Naive thymus-derived CD4-positive, alpha-beta T cell (primary cell): ENCODE measurements at regions not wholly inside any gene's neighbourhood (a gene's known extent, or its start where the extent isn't known, plus 50 kb on each side); places are given as distances from the start of the nearest gene placed in this dataset.

ENCODE experiments used
- ATAC-seq: fragments of 150-1000 bp; cut with Tn5 transposase; 2 replicates; pipeline ENCODE4 v1.10.0; 2021; ENCODE audit warnings: mild to moderate bottlenecking, moderate library complexity
- CTCF ChIA-PET: fragments of 350-600 bp; sonication (Branson Sonifier 250); formaldehyde crosslinking; loops from one replicate; lab custom pipeline; 2021; ENCODE audit warnings: antibody characterized with exemption; lab: Charles Lee
- POLR2A ChIA-PET: fragments of 350-600 bp; sonication (Branson Sonifier 250); formaldehyde crosslinking; loops from one replicate; lab custom pipeline; 2021; ENCODE audit warnings: antibody characterized with exemption, inconsistent platforms; lab: Charles Lee
- DNase-seq, 9 donors: peaks; one replicate each; pipeline versions ENCODE4 v3.0.0 to v3.0.0-alpha.2; 2020 to 2022; ENCODE audit warnings: mixed read lengths in 1 of 9
- H3K27ac ChIP-seq: one replicate; pipeline ENCODE4 v1.7.0; 2013; ENCODE audit warnings: mild to moderate bottlenecking, low read depth, low read length, moderate library complexity
- H3K27me3 ChIP-seq, 2 donors: one replicate each; pipeline ENCODE4 v1.7.0; 2013; ENCODE audit warnings: low read length in 2 of 2, mild to moderate bottlenecking in 2 of 2, moderate library complexity in 2 of 2; ENCODE audit not compliant: control insufficient read depth in 2 of 2, insufficient read depth in 2 of 2
- H3K36me3 ChIP-seq, 3 experiments: 1 replicate in 2 of 3; 2 replicates in 1 of 3; pipeline ENCODE4 v1.7.0; 2013; ENCODE audit warnings: low read length in 3 of 3, mild to moderate bottlenecking in 3 of 3, moderate library complexity in 1 of 3; ENCODE audit not compliant: insufficient read depth in 3 of 3, control insufficient read depth in 2 of 3
- H3K4me1 ChIP-seq, 2 donors: one replicate each; pipeline ENCODE4 v1.7.0; 2013; ENCODE audit warnings: low read length in 2 of 2, mild to moderate bottlenecking in 2 of 2, moderate library complexity in 1 of 2; ENCODE audit not compliant: control insufficient read depth in 2 of 2, insufficient read depth in 2 of 2
- H3K4me3 ChIP-seq: 2 replicates; pipeline ENCODE4 v1.7.0; 2013; ENCODE audit warnings: mild to moderate bottlenecking, low read length
- H3K9me3 ChIP-seq, 3 experiments: 1 replicate in 2 of 3; 2 replicates in 1 of 3; pipeline ENCODE4 v1.7.0; 2013; ENCODE audit warnings: low read length in 3 of 3; ENCODE audit not compliant: control insufficient read depth in 2 of 3
- H3K27ac Mint-ChIP-seq, 9 donors: one replicate each; pipeline ENCODE4 v1.8.0; 2020 to 2022; ENCODE audit warnings: mixed read lengths in 9 of 9, mild to moderate bottlenecking in 8 of 9, moderate library complexity in 5 of 9, inconsistent platforms in 2 of 9
- H3K27me3 Mint-ChIP-seq, 5 donors: one replicate each; pipeline ENCODE4 v1.8.0; 2021 to 2022; ENCODE audit warnings: mixed read lengths in 5 of 5, mild to moderate bottlenecking in 1 of 5
- H3K36me3 Mint-ChIP-seq, 5 donors: one replicate each; pipeline ENCODE4 v1.8.0; 2020 to 2022; ENCODE audit warnings: mixed read lengths in 5 of 5, mild to moderate bottlenecking in 3 of 5, inconsistent platforms in 1 of 5
- H3K4me1 Mint-ChIP-seq, 7 donors: one replicate each; pipeline ENCODE4 v1.8.0; 2020 to 2022; ENCODE audit warnings: mixed read lengths in 7 of 7, mild to moderate bottlenecking in 3 of 7, inconsistent platforms in 1 of 7
- H3K4me3 Mint-ChIP-seq, 10 donors: one replicate each; pipeline ENCODE4 v1.8.0; 2020 to 2022; ENCODE audit warnings: mild to moderate bottlenecking in 10 of 10, mixed read lengths in 10 of 10, moderate library complexity in 6 of 10, inconsistent platforms in 2 of 10
- H3K9me3 Mint-ChIP-seq, 11 donors: one replicate each; pipeline ENCODE4 v1.8.0; 2020 to 2022; ENCODE audit warnings: mixed read lengths in 11 of 11, mild to moderate bottlenecking in 4 of 11, inconsistent platforms in 1 of 11, moderate library complexity in 1 of 11
- intact Hi-C, 2 donors: fragments of 100-400 bp; cut with micrococcal nuclease; formaldehyde crosslinking; loops; one replicate each; pipeline ENCODE4 v1.15.1; 2023

GRCh38 chr7:131957338-131958020, 401.1 kb upstream of the PODXL start:
- intact Hi-C loops: no loop called here
- ChIA-PET POLR2A (no interaction called here), CTCF (no interaction called here)
- Histone ChIP-seq H3K4me3 (no peak overlapping the region), H3K27me3 (no peaks in the 10 kb centered on the region), H3K9me3 (no peaks in the 10 kb centered on the region), H3K36me3 (no peaks in the 10 kb centered on the region), H3K4me1 (no peaks in the 10 kb centered on the region), H3K27ac (no peak overlapping the region)
- DNase-seq: no peak
- Mint-ChIP-seq H3K4me1 (no peaks in the 10 kb centered on the region), H3K27ac (no peak overlapping the region), H3K4me3 (no peak overlapping the region), H3K27me3 (peaks cover 3 to 41% (median 5%) of the 10 kb centered on the region in 5 donors), H3K36me3 (no peaks in the 10 kb centered on the region), H3K9me3 (peaks cover 0 to 20% (median 4%) of the 10 kb centered on the region in 11 donors)
- no peak for ATAC-seq

GRCh38 chr7:131956864-131957263, 400.4 kb upstream of the PODXL start:
- H3K27ac Mint-ChIP-seq: no peak overlapping the region
- ATAC-seq (no peak), DNase-seq (no peak)
- CTCF ChIA-PET: no interaction called here
- H3K36me3 ChIP-seq: no peaks in the 10 kb centered on the region
- H3K4me3 Mint-ChIP-seq: no peak overlapping the region
- peaks cover 3 to 35% (median 8%) of the 10 kb centered on the region in 5 donors for H3K27me3 Mint-ChIP-seq
- intact Hi-C loops: no loop called here
- H3K27me3 ChIP-seq: no peaks in the 10 kb centered on the region
- POLR2A ChIA-PET: no interaction called here
- H3K4me3 ChIP-seq: no peak overlapping the region
- H3K4me1 Mint-ChIP-seq: no peaks in the 10 kb centered on the region
- no peaks in the 10 kb centered on the region for H3K9me3 ChIP-seq
- H3K27ac ChIP-seq: no peak overlapping the region
- peaks cover 0 to 2% (median 0%) of the 10 kb centered on the region in 5 donors for H3K36me3 Mint-ChIP-seq
- peaks cover 0 to 23% (median 6%) of the 10 kb centered on the region in 11 donors for H3K9me3 Mint-ChIP-seq
- no peaks in the 10 kb centered on the region for H3K4me1 ChIP-seq

GRCh38 chr7:131955679-131956078, 399.3 kb upstream of the PODXL start:
- H3K27ac Mint-ChIP-seq: no peak overlapping the region
- no peak for DNase-seq
- intact Hi-C loops: no loop called here
- Histone ChIP-seq H3K9me3 (no peaks in the 10 kb centered on the region), H3K27ac (no peak overlapping the region), H3K4me3 (no peak overlapping the region), H3K27me3 (no peaks in the 10 kb centered on the region), H3K36me3 (no peaks in the 10 kb centered on the region), H3K4me1 (no peaks in the 10 kb centered on the region)
- POLR2A ChIA-PET: no interaction called here
- CTCF ChIA-PET: no interaction called here
- no peak for ATAC-seq
- peaks cover 3 to 30% (median 12%) of the 10 kb centered on the region in 5 donors for H3K27me3 Mint-ChIP-seq
- H3K36me3 Mint-ChIP-seq: peaks cover 0 to 4% (median 0%) of the 10 kb centered on the region in 5 donors
- no peaks in the 10 kb centered on the region for H3K4me1 Mint-ChIP-seq
- peaks cover 0 to 29% (median 6%) of the 10 kb centered on the region in 11 donors for H3K9me3 Mint-ChIP-seq
- no peak overlapping the region for H3K4me3 Mint-ChIP-seq

GRCh38 chr7:131953184-131953583, 396.8 kb upstream of the PODXL start:
- H3K27me3 Mint-ChIP-seq: peaks cover 4 to 21% (median 13%) of the 10 kb centered on the region in 5 donors
- no peak for DNase-seq
- no peak overlapping the region for H3K4me3 Mint-ChIP-seq
- Histone ChIP-seq H3K9me3 (no peaks in the 10 kb centered on the region), H3K4me3 (no peak overlapping the region), H3K36me3 (no peaks in the 10 kb centered on the region), H3K27me3 (no peaks in the 10 kb centered on the region), H3K4me1 (no peaks in the 10 kb centered on the region), H3K27ac (no peak overlapping the region)
- H3K9me3 Mint-ChIP-seq: peaks cover 0 to 28% (median 6%) of the 10 kb centered on the region in 11 donors
- ATAC-seq: no peak
- ChIA-PET CTCF (no interaction called here), POLR2A (no interaction called here)
- H3K4me1 Mint-ChIP-seq: peaks cover 0 to 2% (median 0%) of the 10 kb centered on the region in 7 donors
- peaks cover 0 to 4% (median 0%) of the 10 kb centered on the region in 5 donors for H3K36me3 Mint-ChIP-seq
- intact Hi-C loops: no loop called here
- no peak overlapping the region for H3K27ac Mint-ChIP-seq

GRCh38 chr7:131952365-131952764, 395.9 kb upstream of the PODXL start:
- no peaks in the 10 kb centered on the region for H3K4me1 ChIP-seq
- intact Hi-C loops: no loop called here
- ATAC-seq (no peak), DNase-seq (no peak)
- H3K4me3 ChIP-seq: no peak overlapping the region
- H3K27me3 ChIP-seq: no peaks in the 10 kb centered on the region
- ChIA-PET POLR2A (no interaction called here), CTCF (no interaction called here)
- Mint-ChIP-seq H3K4me1 (peaks cover 0 to 2% (median 0%) of the 10 kb centered on the region in 7 donors), H3K4me3 (no peak overlapping the region), H3K27me3 (peaks cover 4 to 22% (median 15%) of the 10 kb centered on the region in 5 donors), H3K9me3 (peaks cover 0 to 24% (median 6%) of the 10 kb centered on the region in 11 donors), H3K36me3 (peaks cover 0 to 4% (median 0%) of the 10 kb centered on the region in 5 donors), H3K27ac (no peak overlapping the region)
- H3K36me3 ChIP-seq: no peaks in the 10 kb centered on the region
- no peak overlapping the region for H3K27ac ChIP-seq
- no peaks in the 10 kb centered on the region for H3K9me3 ChIP-seq

- Histone ChIP-seq H3K27me3 (no peaks in the 10 kb centered on the region), H3K4me3 (no peak overlapping the region), H3K4me1 (no peaks in the 10 kb centered on the region), H3K27ac (no peak overlapping the region), H3K9me3 (no peaks in the 10 kb centered on the region), H3K36me3 (no peaks in the 10 kb centered on the region)
- no peak for ATAC-seq
- peaks cover 10 to 29% (median 26%) of the 10 kb centered on the region in 5 donors for H3K27me3 Mint-ChIP-seq
- CTCF ChIA-PET: no interaction called here
- H3K27ac Mint-ChIP-seq: no peak overlapping the region
- no peak for DNase-seq
- POLR2A ChIA-PET: no interaction called here
- peaks cover 0 to 13% (median 3%) of the 10 kb centered on the region in 11 donors for H3K9me3 Mint-ChIP-seq
- peaks cover 0 to 2% (median 0%) of the 10 kb centered on the region in 7 donors for H3K4me1 Mint-ChIP-seq
- H3K36me3 Mint-ChIP-seq: peaks cover 0 to 4% (median 0%) of the 10 kb centered on the region in 5 donors
- peak overlapping the region in 1 of 10 donors; percentile 2 for H3K4me3 Mint-ChIP-seq
- intact Hi-C loops: no loop called here
Measured at GRCh38 chr7:131950758-131951157, 394.3 kb upstream of the PODXL start.

- H3K4me3 ChIP-seq: no peak overlapping the region
- H3K27ac ChIP-seq: no peak overlapping the region
- Mint-ChIP-seq H3K27me3 (peaks cover 14 to 32% (median 29%) of the 10 kb centered on the region in 5 donors), H3K4me3 (no peak overlapping the region), H3K27ac (no peak overlapping the region), H3K36me3 (peaks cover 0 to 4% (median 0%) of the 10 kb centered on the region in 5 donors), H3K9me3 (peaks cover 0 to 13% (median 3%) of the 10 kb centered on the region in 11 donors), H3K4me1 (peaks cover 0 to 4% (median 0%) of the 10 kb centered on the region in 7 donors)
- H3K36me3 ChIP-seq: no peaks in the 10 kb centered on the region
- no peaks in the 10 kb centered on the region for H3K9me3 ChIP-seq
- ChIA-PET POLR2A (no interaction called here), CTCF (no interaction called here)
- H3K4me1 ChIP-seq: no peaks in the 10 kb centered on the region
- ATAC-seq (no peak), DNase-seq (no peak)
- intact Hi-C loops: loop anchor here in 1 of 2 donors (10.0 kb wide), 1 partner anchor 95 kb away; no protein-coding TSS in a partner anchor
- H3K27me3 ChIP-seq: no peaks in the 10 kb centered on the region
Measured at GRCh38 chr7:131949659-131950058, 393.2 kb upstream of the PODXL start.
